Hepatocyte (in vitro differentiated cells): ENCODE measurements at regions not wholly inside any gene's neighbourhood (a gene's known extent, or its start where the extent isn't known, plus 50 kb on each side); places are given as distances from the start of the nearest gene placed in this dataset.

ENCODE experiments used
- DNase-seq: peaks from one replicate; pipeline ENCODE4 v3.0.0-alpha.2; 2016; ENCODE audit warnings: low spot score
- H2AFZ ChIP-seq: fragments of 200-600 bp; sonication (generic); 2 replicates; pipeline ENCODE4 v1.6.0; 2016; ENCODE audit warnings: antibody characterized with exemption, mild to moderate bottlenecking
- H3K27ac ChIP-seq: fragments of 200-600 bp; sonication (generic); 2 replicates; pipeline ENCODE4 v1.5.1; 2016; ENCODE audit warnings: mild to moderate bottlenecking
- H3K27me3 ChIP-seq: fragments of 200-600 bp; sonication (generic); 2 replicates; pipeline ENCODE4 v1.6.1; 2016
- H3K36me3 ChIP-seq: fragments of 200-600 bp; sonication (generic); replicated peaks from 2 replicates; pipeline ENCODE4 v1.5.1; 2016; ENCODE audit warnings: low read depth; ENCODE audit not compliant: insufficient read depth
- H3K4me1 ChIP-seq: fragments of 200-600 bp; sonication (generic); 2 replicates; pipeline ENCODE4 v1.5.1; 2016; ENCODE audit warnings: mild to moderate bottlenecking, moderate library complexity; ENCODE audit not compliant: insufficient read depth
- H3K4me2 ChIP-seq: fragments of 200-600 bp; sonication (generic); 2 replicates; pipeline ENCODE4 v1.6.0; 2016
- H3K4me3 ChIP-seq: fragments of 200-600 bp; sonication (generic); 2 replicates; pipeline ENCODE4 v1.5.1; 2016; ENCODE audit warnings: mild to moderate bottlenecking
- H3K79me2 ChIP-seq: fragments of 200-600 bp; sonication (generic); 2 replicates; pipeline ENCODE4 v1.6.0; 2017; ENCODE audit warnings: mild to moderate bottlenecking
- H3K9me2 ChIP-seq: fragments of 200-600 bp; sonication (generic); replicated peaks from 2 replicates; pipeline ENCODE4 v1.6.0; 2017; ENCODE audit warnings: mild to moderate bottlenecking; ENCODE audit not compliant: insufficient read depth
- H3K9me3 ChIP-seq: fragments of 200-600 bp; sonication (generic); 2 replicates; pipeline ENCODE4 v1.5.1; 2016; ENCODE audit warnings: low read depth, mild to moderate bottlenecking
- H4K20me1 ChIP-seq: fragments of 200-600 bp; sonication (generic); 2 replicates; pipeline ENCODE4 v1.6.0; 2016; ENCODE audit warnings: mild to moderate bottlenecking; ENCODE audit not compliant: insufficient read depth, poor library complexity, severe bottlenecking
- EZH2 ChIP-seq: fragments of 200-600 bp; sonication (generic); IDR thresholded peaks from 2 replicates; pipeline ENCODE4 v1.6.1; 2016; ENCODE audit warnings: antibody characterized with exemption, mild to moderate bottlenecking, borderline replicate concordance
- EZH2phosphoT487 ChIP-seq: fragments of 200-600 bp; sonication (generic); IDR thresholded peaks from one replicate; pipeline ENCODE4 v1.6.1; 2018; ENCODE audit warnings: antibody characterized with exemption, mild to moderate bottlenecking, low read depth, moderate library complexity; ENCODE audit not compliant: unreplicated experiment, severe bottlenecking
- WGBS: methylation state at CpG from one replicate; pipeline ENCODE4 v1.1.6; 2016; ENCODE audit warnings: low lambda C conversion rate; ENCODE audit errors: missing lambda C conversion rate; 5-methylcytosine and 5-hydroxymethylcytosine counted together
- TF ChIP-seq, protein P1 (sequence below): fragments of 200-600 bp; sonication (generic); IDR thresholded peaks from 2 replicates; pipeline ENCODE4 v1.5.1; 2016; ENCODE audit warnings: antibody characterized with exemption, mild to moderate bottlenecking; ENCODE audit not compliant: poor library complexity

DNA sequence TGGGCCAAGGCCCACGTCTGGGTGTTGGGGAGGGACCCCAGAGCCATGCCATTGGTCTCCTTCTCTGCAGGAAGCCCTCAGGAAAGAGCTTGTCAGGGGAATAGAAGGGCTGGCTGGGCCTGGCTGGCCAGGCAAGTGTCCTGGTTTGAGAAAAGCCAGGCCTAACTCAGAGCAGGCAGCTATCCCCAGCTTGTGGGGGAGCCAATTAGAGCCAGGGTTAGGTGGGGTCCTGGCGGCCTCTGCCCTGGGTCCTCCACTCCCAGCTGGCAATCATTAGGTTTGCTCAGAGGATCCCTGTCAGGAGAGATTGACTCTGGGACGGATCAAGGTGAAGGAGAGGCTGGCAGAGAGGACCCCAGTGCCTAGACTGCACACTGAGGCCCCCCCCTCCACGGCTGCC, 64.8 kb downstream of the PJA1 start:
- 81% methylated on average over 4 of the region's 4 CpGs for WGBS
- Histone ChIP-seq H3K27ac (no peak overlapping the region), H3K9me3 (no peaks in the 10 kb centered on the region), H3K4me2 (no peak overlapping the region), H3K36me3 (no peaks in the 10 kb centered on the region), H3K4me1 (peaks cover 9% of the 10 kb centered on the region), H3K27me3 (no peaks in the 10 kb centered on the region), H3K9me2 (no peaks in the 10 kb centered on the region), H4K20me1 (no peaks in the 10 kb centered on the region), H3K4me3 (no peak overlapping the region), H2AFZ (no peak overlapping the region), H3K79me2 (no peaks in the 10 kb centered on the region)
- no peak for DNase-seq
- TF ChIP-seq, protein P1, sequence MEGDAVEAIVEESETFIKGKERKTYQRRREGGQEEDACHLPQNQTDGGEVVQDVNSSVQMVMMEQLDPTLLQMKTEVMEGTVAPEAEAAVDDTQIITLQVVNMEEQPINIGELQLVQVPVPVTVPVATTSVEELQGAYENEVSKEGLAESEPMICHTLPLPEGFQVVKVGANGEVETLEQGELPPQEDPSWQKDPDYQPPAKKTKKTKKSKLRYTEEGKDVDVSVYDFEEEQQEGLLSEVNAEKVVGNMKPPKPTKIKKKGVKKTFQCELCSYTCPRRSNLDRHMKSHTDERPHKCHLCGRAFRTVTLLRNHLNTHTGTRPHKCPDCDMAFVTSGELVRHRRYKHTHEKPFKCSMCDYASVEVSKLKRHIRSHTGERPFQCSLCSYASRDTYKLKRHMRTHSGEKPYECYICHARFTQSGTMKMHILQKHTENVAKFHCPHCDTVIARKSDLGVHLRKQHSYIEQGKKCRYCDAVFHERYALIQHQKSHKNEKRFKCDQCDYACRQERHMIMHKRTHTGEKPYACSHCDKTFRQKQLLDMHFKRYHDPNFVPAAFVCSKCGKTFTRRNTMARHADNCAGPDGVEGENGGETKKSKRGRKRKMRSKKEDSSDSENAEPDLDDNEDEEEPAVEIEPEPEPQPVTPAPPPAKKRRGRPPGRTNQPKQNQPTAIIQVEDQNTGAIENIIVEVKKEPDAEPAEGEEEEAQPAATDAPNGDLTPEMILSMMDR, result no peak
- TF ChIP-seq EZH2, result no peak
- TF ChIP-seq EZH2phosphoT487, result no peak

DNA sequence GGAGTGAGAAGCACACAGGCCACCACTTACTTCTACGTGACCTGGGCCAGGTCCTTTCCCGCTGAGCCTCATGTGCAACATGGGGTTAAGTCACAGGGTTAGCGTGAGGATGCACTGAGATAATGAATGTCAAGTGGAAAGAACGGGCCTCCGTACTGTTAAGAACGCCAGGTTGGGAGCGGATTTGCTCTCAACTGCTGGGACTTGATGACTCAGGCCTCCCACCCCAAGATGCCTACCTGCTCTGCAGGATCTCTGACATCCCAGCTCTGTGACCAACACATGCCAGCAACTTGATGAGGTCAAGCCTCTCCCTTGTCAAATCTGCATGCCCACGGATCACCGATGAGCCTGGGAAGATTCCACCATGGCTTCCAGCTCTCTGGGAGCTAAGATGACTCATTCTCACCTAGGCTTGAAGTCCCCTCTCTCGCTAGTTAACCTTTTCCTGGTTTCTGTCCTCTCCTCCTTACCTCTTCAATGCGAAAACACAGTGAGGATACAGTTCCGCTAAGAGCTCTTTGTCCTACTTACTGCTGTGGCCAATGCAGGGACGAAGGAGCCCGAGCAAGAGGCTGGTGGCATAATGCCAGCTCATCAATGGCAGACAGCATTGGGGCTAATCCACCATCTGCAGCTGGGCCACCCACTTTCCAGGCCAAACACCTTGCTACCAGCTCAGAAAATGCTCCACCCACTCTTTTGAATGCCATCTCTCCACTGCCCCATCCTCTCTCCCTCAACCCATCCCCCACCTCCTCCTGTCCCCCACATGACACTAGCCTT, 67.6 kb downstream of the PJA1 start:
- Histone ChIP-seq H3K27me3 (no peaks in the 10 kb centered on the region), H2AFZ (no peak overlapping the region), H3K4me3 (no peak overlapping the region), H3K27ac (no peak overlapping the region), H3K4me1 (no peaks in the 10 kb centered on the region), H3K36me3 (no peaks in the 10 kb centered on the region), H4K20me1 (no peaks in the 10 kb centered on the region), H3K9me3 (no peaks in the 10 kb centered on the region), H3K79me2 (no peaks in the 10 kb centered on the region), H3K4me2 (no peak overlapping the region), H3K9me2 (no peaks in the 10 kb centered on the region)
- TF ChIP-seq EZH2phosphoT487, result no peak
- DNase-seq, result peak; percentile 27
- WGBS, result 71% methylated on average over 14 of the region's 14 CpGs

DNA sequence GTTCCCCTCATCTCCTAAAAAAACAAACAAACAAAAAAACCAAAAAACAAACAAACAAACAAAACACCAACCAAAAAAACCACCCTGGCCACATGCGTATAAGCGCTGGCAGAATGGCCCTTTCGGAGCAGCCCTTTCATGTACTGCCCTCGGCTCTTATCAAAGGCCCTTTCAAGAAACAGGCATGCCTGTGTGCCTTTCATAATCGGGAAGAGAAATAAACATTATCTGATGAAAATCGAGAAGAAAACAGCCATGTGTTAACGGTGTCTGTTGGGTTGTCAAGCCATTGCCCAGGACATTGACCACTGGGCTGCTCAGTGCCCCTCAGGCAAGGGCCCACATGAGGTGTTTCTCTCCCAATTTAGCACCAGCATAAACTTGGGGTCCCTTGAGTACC, 68.3 kb downstream of the PJA1 start:
- H3K9me3 ChIP-seq, result no peaks in the 10 kb centered on the region
- no peak overlapping the region for H3K27ac ChIP-seq
- DNase-seq, result no peak
- no peak overlapping the region for H2AFZ ChIP-seq
- no peaks in the 10 kb centered on the region for H3K4me1 ChIP-seq
- TF ChIP-seq EZH2, result no peak
- TF ChIP-seq EZH2phosphoT487, result no peak
- TF ChIP-seq, protein P1, result no peak
- H3K27me3 ChIP-seq, result no peaks in the 10 kb centered on the region
- H3K9me2 ChIP-seq, result no peaks in the 10 kb centered on the region
- no peaks in the 10 kb centered on the region for H3K79me2 ChIP-seq
- no peaks in the 10 kb centered on the region for H4K20me1 ChIP-seq
- H3K4me2 ChIP-seq, result no peak overlapping the region
- 66% methylated on average over 7 of the region's 7 CpGs for WGBS
- H3K4me3 ChIP-seq, result no peak overlapping the region
- H3K36me3 ChIP-seq, result no peaks in the 10 kb centered on the region

DNA sequence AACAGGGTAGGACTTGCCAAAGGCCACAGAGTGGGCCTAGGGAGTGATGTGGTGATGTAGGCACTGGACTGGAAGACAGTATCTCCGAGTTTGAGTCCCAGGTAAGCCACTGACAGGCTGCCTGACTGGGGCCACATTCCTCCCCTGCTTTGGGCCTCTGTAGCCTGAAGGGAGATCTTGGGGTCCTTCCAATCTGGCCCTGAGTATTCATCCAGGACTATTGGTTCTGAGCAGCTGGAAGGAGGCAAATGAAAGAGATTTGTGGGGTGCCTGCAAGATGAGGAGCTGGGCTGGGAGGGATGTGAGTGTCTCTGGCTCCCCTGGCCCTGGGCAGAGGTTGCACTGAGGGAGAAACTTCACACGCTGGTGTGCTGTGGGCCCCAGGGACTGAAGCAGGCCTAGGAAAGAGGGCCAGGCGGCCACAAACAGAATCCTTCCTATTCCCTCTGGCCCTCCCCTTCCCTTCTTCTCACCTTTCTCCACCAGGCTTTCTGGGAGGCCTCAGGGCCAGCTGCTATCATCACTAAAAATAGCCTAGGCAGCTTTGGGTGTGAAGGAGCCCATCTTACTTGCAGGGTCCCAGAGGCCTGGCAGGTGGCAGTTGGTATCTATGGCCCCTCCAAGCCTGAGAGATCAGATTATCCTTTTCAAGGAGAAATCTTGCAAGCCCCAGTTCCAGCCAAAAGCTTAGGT, 70.1 kb downstream of the PJA1 start:
- no peak overlapping the region for H2AFZ ChIP-seq
- no peak for DNase-seq
- H3K79me2 ChIP-seq, result no peaks in the 10 kb centered on the region
- H4K20me1 ChIP-seq, result no peaks in the 10 kb centered on the region
- H3K4me2 ChIP-seq, result no peak overlapping the region
- H3K27ac ChIP-seq, result no peak overlapping the region
- H3K4me3 ChIP-seq, result no peak overlapping the region
- no peaks in the 10 kb centered on the region for H3K36me3 ChIP-seq
- no peaks in the 10 kb centered on the region for H3K4me1 ChIP-seq
- TF ChIP-seq, protein P1, result no peak
- TF ChIP-seq EZH2phosphoT487 (no peak), EZH2 (no peak)
- H3K9me2 ChIP-seq, result no peaks in the 10 kb centered on the region
- H3K27me3 ChIP-seq, result no peaks in the 10 kb centered on the region
- 69% methylated on average over 3 of the region's 3 CpGs for WGBS
- no peaks in the 10 kb centered on the region for H3K9me3 ChIP-seq
